Transverse colon (tissue), 4 donors: ENCODE measurements at regions not wholly inside any gene's neighbourhood (a gene's known extent, or its start where the extent isn't known, plus 50 kb on each side); places are given as distances from the start of the nearest gene placed in this dataset.

Experiments
- DNase-seq: peaks from one replicate; pipeline ENCODE4 v3.0.0-alpha.2; 2019
- H3K27ac ChIP-seq, 4 donors: fragments of 200-600 bp; sonication (generic); 2 replicates each; pipeline ENCODE4 v1.5.1; 2016 to 2018; ENCODE audit warnings: inconsistent platforms in 4 of 4
- H3K27me3 ChIP-seq: fragments of 200-600 bp; sonication (generic); 2 replicates; pipeline ENCODE4 v1.5.1; 2017; ENCODE audit warnings: inconsistent platforms
- H3K36me3 ChIP-seq, 4 donors: fragments of 200-600 bp; sonication (generic); 2 replicates each; pipeline ENCODE4 v1.5.1; 2017 to 2019; ENCODE audit warnings: inconsistent platforms in 4 of 4
- H3K4me1 ChIP-seq, 4 donors: fragments of 200-600 bp; sonication (generic); 2 replicates each; pipeline ENCODE4 v1.5.1; 2017 to 2020; ENCODE audit warnings: inconsistent platforms in 4 of 4
- H3K4me3 ChIP-seq, 4 donors: fragments of 200-600 bp; sonication (generic); 1 replicate in 1 of 4; 2 replicates in 3 of 4; pipeline versions ENCODE4 v1.5.1 to v1.6.1; 2017 to 2019; ENCODE audit warnings: inconsistent platforms in 4 of 4
- H3K9me3 ChIP-seq, 2 donors: fragments of 200-600 bp; sonication (generic); 2 replicates each; pipeline ENCODE4 v1.5.1; 2017 to 2019; ENCODE audit warnings: inconsistent platforms in 2 of 2
- CTCF ChIP-seq, 5 experiments: fragments of 200-600 bp in 3 of 5; fragments of 450-650 bp in 2 of 5; sonication (generic) in 3 of 5; IDR thresholded peaks; 1 replicate in 2 of 5; 2 replicates in 3 of 5; pipeline ENCODE4 v1.5.1; 2016 to 2017; ENCODE audit warnings: antibody characterized with exemption in 5 of 5, inconsistent platforms in 3 of 5, mild to moderate bottlenecking in 2 of 5, moderate library complexity in 1 of 5
- EP300 ChIP-seq: sonication (generic); formaldehyde crosslinking; IDR thresholded peaks from one replicate; pipeline ENCODE4 v1.6.1; 2017; ENCODE audit warnings: antibody characterized with exemption, low read depth
- POLR2A ChIP-seq: fragments of 450-650 bp; IDR thresholded peaks from one replicate; pipeline ENCODE4 v1.6.1; 2016; ENCODE audit warnings: antibody characterized with exemption, mild to moderate bottlenecking, moderate library complexity
- POLR2AphosphoS5 ChIP-seq, 3 donors: sonication (generic); formaldehyde crosslinking; IDR thresholded peaks; one replicate each; pipeline ENCODE4 v1.6.1; 2016; ENCODE audit warnings: antibody characterized with exemption in 3 of 3
- WGBS, 2 donors: methylation state at CpG; one replicate each; pipeline ENCODE4 v1.1.5; 2018; ENCODE audit warnings: low coverage in 1 of 2; 5-methylcytosine and 5-hydroxymethylcytosine counted together
- in situ Hi-C, 4 donors: fragments of 200-750 bp; cut with MboI; loops; one replicate each; pipeline versions ENCODE4 v1.15.0 to v1.15.1; 2017; ENCODE audit warnings: low sequenced_read_pairs in 3 of 4, low pct_ligation_motif_present in 1 of 4, low pct_unique_long_range_greater_than_20kb in 1 of 4
- intact Hi-C: fragments of 100-400 bp; cut with DNase I; formaldehyde crosslinking; loops from one replicate; pipeline ENCODE4 v1.15.1; 2023; ENCODE audit warnings: low total_unique reads

DNA sequence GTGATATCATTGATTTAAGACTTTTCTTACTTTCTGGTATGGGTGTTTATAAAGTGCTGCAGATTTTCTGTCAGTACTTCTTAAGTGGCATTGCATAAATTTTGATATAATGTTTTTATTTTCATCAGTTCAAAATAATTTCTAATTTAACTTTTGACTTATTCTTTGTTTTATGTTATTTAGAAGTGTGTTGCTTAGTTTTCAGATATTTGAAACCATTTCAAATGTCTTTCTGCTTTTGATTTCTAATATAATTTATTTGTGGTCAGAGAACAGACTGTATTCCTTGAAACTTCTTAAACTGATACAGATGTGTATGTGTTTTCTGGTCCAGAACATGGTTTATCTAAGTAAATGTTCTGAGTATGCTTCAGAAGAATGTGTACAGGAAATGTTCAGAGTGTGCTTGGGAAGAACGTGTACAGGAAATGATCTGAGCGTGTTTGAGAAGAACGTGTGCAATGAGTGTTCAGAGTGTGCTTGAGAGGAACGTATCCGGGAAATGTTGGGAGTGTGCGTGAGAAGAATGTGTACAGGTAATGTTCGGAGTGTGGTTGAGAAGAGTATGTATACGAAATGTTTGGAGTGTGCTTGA, 265.7 kb upstream of the HS6ST1 start:
- intact Hi-C loops (no loop called here), in situ Hi-C loops (no loop called here)
- 79 to 80% methylated on average over 6 to 8 of the region's 8 CpGs for WGBS, 2 donors
- DNase-seq, result no peak
- Histone ChIP-seq H3K9me3 (no peaks in the 10 kb centered on the region), H3K36me3 (no peaks in the 10 kb centered on the region), H3K27ac (no peak overlapping the region), H3K4me1 (no peaks in the 10 kb centered on the region), H3K4me3 (no peak overlapping the region), H3K27me3 (no peaks in the 10 kb centered on the region)
- TF ChIP-seq POLR2AphosphoS5 (IDR thresholded peaks at IDR 0.05) (no peak), EP300 (no peak), POLR2A (no peak), CTCF (IDR thresholded peaks at IDR 0.05) (no peak)

- 62 to 72% methylated on average over 3 of the region's 3 CpGs for WGBS, 2 donors
- Histone ChIP-seq H3K4me1 (no peaks in the 10 kb centered on the region), H3K27me3 (no peaks in the 10 kb centered on the region), H3K9me3 (no peaks in the 10 kb centered on the region), H3K4me3 (no peak overlapping the region), H3K36me3 (no peaks in the 10 kb centered on the region), H3K27ac (no peak overlapping the region)
- in situ Hi-C loops (no loop called here), intact Hi-C loops (no loop called here)
- TF ChIP-seq POLR2AphosphoS5 (IDR thresholded peaks at IDR 0.05) (no peak), EP300 (no peak), CTCF (IDR thresholded peaks at IDR 0.05) (no peak)
- no peak for DNase-seq
Observed at GRCh38 chr2:128585706-128586105, 267.0 kb upstream of the HS6ST1 start.

DNA sequence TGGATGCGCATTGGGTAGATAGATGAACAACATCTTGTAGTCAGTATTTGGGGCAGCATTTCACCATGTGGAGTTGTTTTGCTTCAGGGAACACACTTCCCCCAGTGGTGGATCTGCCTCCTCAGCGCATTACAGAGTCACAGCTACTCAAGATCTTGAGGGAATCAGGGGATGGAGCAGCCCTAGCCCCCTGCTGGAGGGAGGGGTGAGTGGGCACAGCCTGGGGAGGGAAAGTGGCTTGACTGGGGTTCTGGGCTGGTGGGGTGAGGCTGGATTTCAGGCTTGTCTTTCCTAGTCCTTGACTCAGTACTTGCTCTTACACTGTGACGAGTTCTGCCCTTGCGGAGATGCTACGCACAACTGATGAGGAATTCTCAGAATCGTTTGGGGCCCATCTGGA, 271.0 kb upstream of the HS6ST1 start:
- DNase-seq, result no peak
- Histone ChIP-seq H3K9me3 (no peaks in the 10 kb centered on the region), H3K4me1 (no peaks in the 10 kb centered on the region), H3K4me3 (no peak overlapping the region), H3K27ac (no peak overlapping the region), H3K27me3 (no peaks in the 10 kb centered on the region), H3K36me3 (no peaks in the 10 kb centered on the region)
- 95 to 100% methylated on average over 1 to 6 of the region's 6 CpGs for WGBS, 2 donors
- in situ Hi-C loops (no loop called here), intact Hi-C loops (no loop called here)
- TF ChIP-seq CTCF (IDR thresholded peaks at IDR 0.05) (no peak), POLR2A (no peak), POLR2AphosphoS5 (IDR thresholded peaks at IDR 0.05) (no peak), EP300 (no peak)

DNA sequence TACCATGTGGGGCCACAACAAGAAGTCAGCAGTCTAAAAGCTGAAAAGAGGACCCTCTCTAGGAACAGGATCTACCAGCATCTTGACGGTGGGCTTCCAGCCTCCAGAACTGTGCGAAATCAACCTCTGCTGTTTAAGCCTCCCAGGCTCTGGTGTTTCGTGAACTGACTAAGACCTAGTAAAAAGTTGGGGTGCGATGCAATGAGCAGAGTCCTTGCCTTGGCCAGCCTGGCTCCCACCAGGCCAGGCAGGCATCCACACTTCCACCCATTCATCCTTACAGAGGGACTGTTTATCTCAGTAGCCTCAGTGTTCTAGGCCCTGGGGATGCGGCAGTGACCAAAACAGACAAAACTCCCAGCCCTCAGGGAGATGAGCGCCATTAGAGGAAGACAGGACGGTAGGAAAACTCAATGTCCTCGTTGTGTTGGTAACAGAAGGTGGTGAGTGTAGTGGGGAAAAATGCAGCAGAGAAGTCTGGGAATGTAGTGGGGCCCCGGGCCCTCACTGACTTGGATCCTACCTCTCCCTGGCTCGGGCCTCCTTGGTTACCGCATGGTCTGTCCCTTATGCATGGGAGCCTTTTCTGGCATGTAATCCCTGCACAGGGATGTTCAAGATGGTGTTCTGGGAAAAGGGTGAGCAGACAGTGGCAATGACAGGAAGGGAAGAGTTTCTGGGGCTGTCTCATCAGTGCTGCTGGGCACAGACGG, 271.8 kb upstream of the HS6ST1 start:
- no peaks in the 10 kb centered on the region for H3K27me3 ChIP-seq
- no peaks in the 10 kb centered on the region for H3K4me1 ChIP-seq
- no peak for TF ChIP-seq EP300
- TF ChIP-seq POLR2A, result no peak
- no peak for TF ChIP-seq CTCF (IDR thresholded peaks at IDR 0.05)
- TF ChIP-seq POLR2AphosphoS5 (IDR thresholded peaks at IDR 0.05), result no peak
- intact Hi-C loops (no loop called here), in situ Hi-C loops (no loop called here)
- no peaks in the 10 kb centered on the region for H3K9me3 ChIP-seq
- H3K4me3 ChIP-seq, result no peak overlapping the region
- no peak overlapping the region for H3K27ac ChIP-seq
- no peak for DNase-seq
- no peaks in the 10 kb centered on the region for H3K36me3 ChIP-seq
- WGBS, 2 donors, result 84% methylated on average over 4 to 12 of the region's 12 CpGs
